ENCODE measurements at regions not wholly inside any gene's neighbourhood (a gene's known extent, or its start where the extent isn't known, plus 50 kb on each side); places are given as distances from the start of the nearest gene placed in this dataset.

DNA sequence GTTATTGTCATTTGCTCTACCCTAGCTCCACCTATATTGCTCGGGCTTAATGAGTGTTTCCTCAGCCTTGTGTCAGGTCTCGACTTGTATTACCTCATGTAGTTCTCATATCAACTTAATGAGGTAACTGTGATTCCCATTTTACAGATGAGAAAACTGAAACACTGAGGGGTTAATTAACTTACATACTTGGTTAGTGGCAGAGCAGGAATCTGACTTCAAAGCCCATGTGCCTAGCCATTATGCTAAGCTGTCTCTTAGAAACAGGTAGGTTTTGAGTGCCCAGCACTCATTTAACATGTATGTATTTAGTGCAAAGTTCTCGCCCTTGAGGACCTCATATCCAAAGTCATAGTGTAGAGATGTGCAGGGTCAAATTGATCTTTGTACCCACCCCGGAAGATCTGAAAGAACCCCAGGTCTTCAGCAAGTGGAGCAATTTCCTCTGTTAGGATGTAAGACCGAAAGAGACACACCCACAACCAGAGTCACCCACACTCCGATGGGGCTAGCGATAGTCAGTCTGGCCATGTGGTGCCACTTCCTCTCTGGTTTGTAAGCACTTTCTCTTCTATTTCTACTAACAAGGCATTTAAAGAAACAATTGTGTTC is 121.0 kb upstream of the SLC39A10 start:
- Histone ChIP-seq H4K20me1 (replicated peaks in 1 of 2; ENCODE audit: control insufficient read depth in 1 of 2, insufficient read depth in 2 of 2, low read length in 2 of 2) (no peaks in the 10 kb centered on the region), H4K8ac (ENCODE audit: extremely low read depth, insufficient read depth, low read length) (no peak overlapping the region), H4K5ac (ENCODE audit: insufficient read length, low read depth, low read length) (no peak overlapping the region), H2BK5ac (ENCODE audit: low read depth, low read length) (no peak overlapping the region), H2BK12ac (ENCODE audit: low read depth, low read length) (no peak overlapping the region), H3K27ac (ENCODE audit: low read depth, low read length) (no peak overlapping the region), H3K36me3 (ENCODE audit: control insufficient read depth in 2 of 4, insufficient read depth in 4 of 4, low read length in 3 of 4) (no peaks in the 10 kb centered on the region), H3K56ac (replicated peaks; ENCODE audit: insufficient read length, low read depth, low read length) (no peak overlapping the region), H2BK15ac (ENCODE audit: low read length) (no peak overlapping the region), H3K4me3 (ENCODE audit: extremely low read depth in 1 of 4, insufficient read depth in 2 of 4, low read depth in 3 of 4, low read length in 4 of 4) (no peak overlapping the region), H3K27me3 (replicated peaks in 1 of 4; ENCODE audit: control insufficient read depth in 3 of 4, extremely low read depth in 1 of 4, insufficient read depth in 3 of 4, low read length in 3 of 4) (no peaks in the 10 kb centered on the region), H2AFZ (ENCODE audit: low read length) (no peak overlapping the region), H3K4me1 (replicated peaks in 1 of 4; ENCODE audit: control insufficient read depth in 3 of 4, insufficient read depth in 4 of 4, low read length in 3 of 4) (peaks cover 0 to 7% (median 0%) of the 10 kb centered on the region in 4 experiments; a peak in 1 of 7 replicates), H3K23me2 (ENCODE audit: low read depth, low read length) (no peaks in the 10 kb centered on the region), H3K23ac (ENCODE audit: insufficient read length) (no peak overlapping the region), H3K4me2 (ENCODE audit: insufficient read depth in 1 of 2, low read depth in 2 of 2, low read length in 2 of 2) (no peak overlapping the region), H4K91ac (replicated peaks; ENCODE audit: insufficient read length, low read length) (no peak overlapping the region), H3K18ac (ENCODE audit: extremely low read depth, low read length) (no peak overlapping the region), H2BK120ac (replicated peaks; ENCODE audit: low read depth, low read length) (no peak overlapping the region), H2BK20ac (ENCODE audit: low read length) (no peak overlapping the region), H3K14ac (ENCODE audit: insufficient read length) (no peak overlapping the region), H3K79me1 (ENCODE audit: low read depth, low read length) (no peaks in the 10 kb centered on the region), H3K4ac (replicated peaks; ENCODE audit: insufficient read length, low read depth, low read length) (no peak overlapping the region), H3K9ac (replicated peaks in 1 of 4; ENCODE audit: extremely low read depth in 1 of 4, low read depth in 3 of 4, low read length in 3 of 4) (no peak overlapping the region), H3K79me2 (ENCODE audit: control insufficient read depth in 1 of 2, insufficient read depth in 2 of 2, low read length in 2 of 2) (no peaks in the 10 kb centered on the region), H2AK5ac (ENCODE audit: low read depth, low read length) (no peak overlapping the region), H3K9me3 (ENCODE audit: insufficient read depth in 2 of 2, low read depth in 1 of 2, low read length in 1 of 2) (no peaks in the 10 kb centered on the region)
- 89% methylated on average over 7 of the region's 7 CpGs; no CpG with 5 or more reads in 1 of the 2 experiments for WGBS, 2 experiments (ENCODE audit: extremely low coverage in 1 of 2, insufficient coverage in 1 of 2, insufficient read length in 1 of 2, insufficient replicate concordance in 2 of 2, low coverage in 1 of 2, low lambda C conversion rate in 2 of 2, missing lambda C conversion rate in 1 of 2)
- CTCF ChIA-PET (ENCODE audit: partially characterized antibody): no interaction called here
- no peak for DNase-seq (ENCODE audit: low read depth in 1 of 2, low spot score in 2 of 2)
- TF ChIP-seq YY1 (IDR thresholded peaks at IDR 0.05; ENCODE audit: low read depth, low read length) (no peak), RXRA (IDR thresholded peaks at IDR 0.05; ENCODE audit: insufficient read depth, low read depth, low read length) (no peak), CEBPB (IDR thresholded peaks at IDR 0.05; ENCODE audit: low read depth, low read length) (no peak), TCF12 (IDR thresholded peaks at IDR 0.05; ENCODE audit: low read depth, low read length) (no peak), KDM4A (IDR thresholded peaks at IDR 0.05; ENCODE audit: low read depth, low read length, severe bottlenecking) (no peak)
- no peak for FAIRE-seq
- POLR2A ChIA-PET (ENCODE audit: partially characterized antibody): no interaction called here
